ENCODE measurements at regions not wholly inside any gene's neighbourhood (a gene's known extent, or its start where the extent isn't known, plus 50 kb on each side); places are given as distances from the start of the nearest gene placed in this dataset.

GRCh38 chr11:128172046-128172878 lies 415.1 kb downstream of the ETS1 start:
- Histone ChIP-seq H3K79me2 (ENCODE audit: control insufficient read depth, insufficient read depth, low read length) (no peaks in the 10 kb centered on the region), H3K9ac (replicated peaks; ENCODE audit: extremely low read depth, insufficient read depth, low read length) (peak overlapping the region; percentile 32), H2AFZ (ENCODE audit: low read depth, low read length) (no peak overlapping the region), H3K27ac (ENCODE audit: insufficient read depth, low read depth, low read length) (peak overlapping the region; percentile 42), H3K9me3 (replicated peaks; ENCODE audit: control insufficient read depth, insufficient read depth, low read length) (no peaks in the 10 kb centered on the region), H3K9me1 (replicated peaks; ENCODE audit: control insufficient read depth, extremely low read depth, insufficient read depth, low read length) (no peaks in the 10 kb centered on the region), H4K20me1 (replicated peaks; ENCODE audit: control insufficient read depth, extremely low read depth, insufficient read depth, low read length) (no peaks in the 10 kb centered on the region), H3K27me3 (ENCODE audit: control insufficient read depth in 2 of 2, insufficient read depth in 2 of 2, low read length in 2 of 2) (no peaks in the 10 kb centered on the region), H3K36me3 (ENCODE audit: control insufficient read depth in 2 of 2, extremely low read depth in 1 of 2, insufficient read depth in 2 of 2, low read length in 2 of 2) (no peaks in the 10 kb centered on the region), H3K4me2 (ENCODE audit: insufficient read depth, low read length) (no peak overlapping the region), H3K4me1 (ENCODE audit: control insufficient read depth, extremely low read depth, insufficient read depth, low read length) (peaks cover 9% of the 10 kb centered on the region), H3K4me3 (replicated peaks in 1 of 3; ENCODE audit: insufficient read depth in 1 of 3, low read depth in 1 of 3, low read length in 3 of 3) (no peak overlapping the region)
- FAIRE-seq (peak; percentile 81), DNase-seq (ENCODE audit: low read depth, low spot score) (peak; percentile 91)
- intact Hi-C loops (cut with micrococcal nuclease) (loop anchor here (1.0 to 5.0 kb wide), 13 partner anchors 118 to 785 kb away; no protein-coding TSS in a partner anchor), dilution Hi-C loops (cut with MboI; ENCODE audit: extremely low pct_ligation_motif_present, low sequenced_read_pairs) (loop anchor here (25.0 kb wide), 2 partner anchors 135 to 465 kb away; no protein-coding TSS in a partner anchor)
- ChIA-PET POLR2A (interaction anchor here (0.6 kb wide), 1 partner anchor 118 kb away, joined by 3 read pairs; no protein-coding TSS in a partner anchor), CTCF (interaction anchor here (0.6 to 4.9 kb wide), 74 partner anchors 8 to 787 kb away, joined by 3 to 125 read pairs (median 4); partner anchors contain the start of gene FLI1)
- no TSS peak for BruUV-seq (replicated peaks)
- TF ChIP-seq POLR2AphosphoS5 (IDR thresholded peaks at IDR 0.05; ENCODE audit: insufficient read depth, low read depth, low read length), result no peak
- TF ChIP-seq, protein P1, sequence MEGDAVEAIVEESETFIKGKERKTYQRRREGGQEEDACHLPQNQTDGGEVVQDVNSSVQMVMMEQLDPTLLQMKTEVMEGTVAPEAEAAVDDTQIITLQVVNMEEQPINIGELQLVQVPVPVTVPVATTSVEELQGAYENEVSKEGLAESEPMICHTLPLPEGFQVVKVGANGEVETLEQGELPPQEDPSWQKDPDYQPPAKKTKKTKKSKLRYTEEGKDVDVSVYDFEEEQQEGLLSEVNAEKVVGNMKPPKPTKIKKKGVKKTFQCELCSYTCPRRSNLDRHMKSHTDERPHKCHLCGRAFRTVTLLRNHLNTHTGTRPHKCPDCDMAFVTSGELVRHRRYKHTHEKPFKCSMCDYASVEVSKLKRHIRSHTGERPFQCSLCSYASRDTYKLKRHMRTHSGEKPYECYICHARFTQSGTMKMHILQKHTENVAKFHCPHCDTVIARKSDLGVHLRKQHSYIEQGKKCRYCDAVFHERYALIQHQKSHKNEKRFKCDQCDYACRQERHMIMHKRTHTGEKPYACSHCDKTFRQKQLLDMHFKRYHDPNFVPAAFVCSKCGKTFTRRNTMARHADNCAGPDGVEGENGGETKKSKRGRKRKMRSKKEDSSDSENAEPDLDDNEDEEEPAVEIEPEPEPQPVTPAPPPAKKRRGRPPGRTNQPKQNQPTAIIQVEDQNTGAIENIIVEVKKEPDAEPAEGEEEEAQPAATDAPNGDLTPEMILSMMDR (IDR thresholded peaks at IDR 0.05; ENCODE audit: extremely low read depth in 1 of 2, insufficient read depth in 1 of 2, low read depth in 1 of 2, low read length in 2 of 2), result peak; percentile 64 to 74

- BruUV-seq (replicated peaks), result no TSS peak
- Histone ChIP-seq H3K36me3 (ENCODE audit: control insufficient read depth in 2 of 2, extremely low read depth in 1 of 2, insufficient read depth in 2 of 2, low read length in 2 of 2) (no peaks in the 10 kb centered on the region), H4K20me1 (replicated peaks; ENCODE audit: control insufficient read depth, extremely low read depth, insufficient read depth, low read length) (no peaks in the 10 kb centered on the region), H2AFZ (ENCODE audit: low read depth, low read length) (no peak overlapping the region), H3K9me3 (replicated peaks; ENCODE audit: control insufficient read depth, insufficient read depth, low read length) (no peaks in the 10 kb centered on the region), H3K4me1 (ENCODE audit: control insufficient read depth, extremely low read depth, insufficient read depth, low read length) (peaks cover 9% of the 10 kb centered on the region), H3K79me2 (ENCODE audit: control insufficient read depth, insufficient read depth, low read length) (no peaks in the 10 kb centered on the region), H3K9me1 (replicated peaks; ENCODE audit: control insufficient read depth, extremely low read depth, insufficient read depth, low read length) (no peaks in the 10 kb centered on the region), H3K4me2 (ENCODE audit: insufficient read depth, low read length) (no peak overlapping the region), H3K9ac (replicated peaks; ENCODE audit: extremely low read depth, insufficient read depth, low read length) (peak overlapping the region; percentile 32), H3K27me3 (ENCODE audit: control insufficient read depth in 2 of 2, insufficient read depth in 2 of 2, low read length in 2 of 2) (no peaks in the 10 kb centered on the region), H3K27ac (ENCODE audit: insufficient read depth, low read depth, low read length) (peak overlapping the region; percentile 42), H3K4me3 (replicated peaks in 1 of 3; ENCODE audit: insufficient read depth in 1 of 3, low read depth in 1 of 3, low read length in 3 of 3) (no peak overlapping the region)
- dilution Hi-C loops (cut with MboI; ENCODE audit: extremely low pct_ligation_motif_present, low sequenced_read_pairs), result loop anchor here (25.0 kb wide), 2 partner anchors 134 to 466 kb away; no protein-coding TSS in a partner anchor
- ChIA-PET POLR2A (interaction anchor here (0.6 kb wide), 1 partner anchor 522 kb away, joined by 9 read pairs; the partner anchor contains the start of gene FLI1), CTCF (interaction anchor here (0.7 to 4.9 kb wide), 37 partner anchors 8 to 1730 kb away, joined by 3 to 125 read pairs (median 6); partner anchors contain the start of gene FLI1)
- intact Hi-C loops (cut with micrococcal nuclease), result loop anchor here (5.0 kb wide), 1 partner anchor 786 kb away; no protein-coding TSS in a partner anchor
- DNase-seq (ENCODE audit: low read depth, low spot score), result peak; percentile 78
- peak; percentile 75 for FAIRE-seq
- TF ChIP-seq FOS (IDR thresholded peaks at IDR 0.05; ENCODE audit: borderline replicate concordance, insufficient read depth, low read length) (peak; percentile 45), GATA2 (IDR thresholded peaks at IDR 0.05; ENCODE audit: insufficient read depth, insufficient read length, low read depth, low read length) (no peak), MYC (IDR thresholded peaks at IDR 0.05; ENCODE audit: low read depth, low read length) (no peak), JUN (IDR thresholded peaks at IDR 0.05; ENCODE audit: borderline replicate concordance, insufficient read depth, insufficient read length, low read depth) (peak; percentile 80)
Measured at GRCh38 chr11:128171506-128171905, 415.9 kb downstream of the ETS1 start.

Data from endothelial cell of umbilical vein (primary cell).